Esophagus squamous epithelium (tissue), 5 donors: ENCODE measurements at regions not wholly inside any gene's neighbourhood (a gene's known extent, or its start where the extent isn't known, plus 50 kb on each side); places are given as distances from the start of the nearest gene placed in this dataset.

ENCODE experiments used
- DNase-seq: peaks from one replicate; lab custom pipeline; 2025; lab: John Stamatoyannopoulos, UW
- H3K27ac ChIP-seq, 4 donors: fragments of 200-600 bp; sonication (generic); one replicate each; pipeline ENCODE4 v1.5.1; 2016 to 2019; ENCODE audit warnings: mild to moderate bottlenecking in 1 of 4
- H3K27me3 ChIP-seq, 4 donors: fragments of 200-600 bp; sonication (generic); 1 replicate in 3 of 4; 2 replicates in 1 of 4; pipeline versions ENCODE4 v1.5.1 to v1.6.0; 2017 to 2021; ENCODE audit warnings: antibody characterized with exemption in 1 of 4
- H3K36me3 ChIP-seq, 3 donors: fragments of 200-600 bp; sonication (generic); one replicate each; pipeline ENCODE4 v1.5.1; 2016 to 2019
- H3K4me1 ChIP-seq, 3 donors: fragments of 200-600 bp; sonication (generic); one replicate each; pipeline ENCODE4 v1.5.1; 2017 to 2019
- H3K4me3 ChIP-seq, 4 donors: fragments of 200-600 bp; sonication (generic); 1 replicate in 3 of 4; 2 replicates in 1 of 4; pipeline ENCODE4 v1.5.1; 2016 to 2019; ENCODE audit warnings: mild to moderate bottlenecking in 2 of 4, moderate library complexity in 1 of 4
- H3K9me3 ChIP-seq, 3 donors: fragments of 200-600 bp; sonication (generic); one replicate each; pipeline ENCODE4 v1.5.1; 2016 to 2019
- CTCF ChIP-seq, 6 experiments: fragments of 450-650 bp in 4 of 6; fragments of 200-600 bp in 2 of 6; sonication (generic) in 2 of 6; IDR thresholded peaks; one replicate each; pipeline ENCODE4 v1.5.1; 2016 to 2019; ENCODE audit warnings: antibody characterized with exemption in 6 of 6, mild to moderate bottlenecking in 4 of 6, moderate library complexity in 4 of 6
- POLR2A ChIP-seq, 4 donors: fragments of 450-650 bp; IDR thresholded peaks; one replicate each; pipeline ENCODE4 v1.6.1; 2017; ENCODE audit warnings: antibody characterized with exemption in 4 of 4, mild to moderate bottlenecking in 4 of 4, moderate library complexity in 3 of 4
- WGBS, 2 donors: methylation state at CpG; one replicate each; pipeline ENCODE4 v1.1.5; 2018; 5-methylcytosine and 5-hydroxymethylcytosine counted together
- intact Hi-C: fragments of 100-400 bp; cut with DNase I; formaldehyde crosslinking; loops from one replicate; pipeline ENCODE4 v1.15.0; 2022
- donor health status: DM: yes; HTN: yes; CAD: no.

- intact Hi-C loops, result no loop called here
- Histone ChIP-seq H3K4me1 (peaks cover 0 to 20% (median 0%) of the 10 kb centered on the region in 3 donors), H3K27ac (no peak overlapping the region), H3K27me3 (no peaks in the 10 kb centered on the region), H3K36me3 (no peaks in the 10 kb centered on the region), H3K4me3 (no peak overlapping the region), H3K9me3 (no peaks in the 10 kb centered on the region)
- WGBS, 2 donors, result 30 to 58% methylated on average over 1 of the region's 1 CpG
- no peak for DNase-seq
- TF ChIP-seq POLR2A (IDR thresholded peaks at IDR 0.05), result no peak
- TF ChIP-seq CTCF (IDR thresholded peaks at IDR 0.05), result no peak
Measured at GRCh38 chr5:125575171-125575890, 828.9 kb upstream of the ZNF608 start.

GRCh38 chr5:125575891-125576505 lies 829.6 kb upstream of the ZNF608 start:
- WGBS, 2 donors, result 22 to 42% methylated on average over 7 of the region's 7 CpGs
- intact Hi-C loops, result no loop called here

GRCh38 chr5:125576822-125577221 lies 830.4 kb upstream of the ZNF608 start:
- H3K36me3 ChIP-seq, result no peaks in the 10 kb centered on the region
- TF ChIP-seq POLR2A (IDR thresholded peaks at IDR 0.05) (no peak), CTCF (IDR thresholded peaks at IDR 0.05) (no peak)
- no peak overlapping the region for H3K4me3 ChIP-seq
- WGBS, 2 donors, result 59 to 68% methylated on average over 3 of the region's 3 CpGs
- intact Hi-C loops, result no loop called here
- peaks cover 0 to 20% (median 0%) of the 10 kb centered on the region in 3 donors for H3K4me1 ChIP-seq
- H3K9me3 ChIP-seq, result no peaks in the 10 kb centered on the region
- H3K27me3 ChIP-seq, result no peaks in the 10 kb centered on the region
- DNase-seq, result no peak
- no peak overlapping the region for H3K27ac ChIP-seq

More at GRCh38 chr5:125575891-125576505, 829.6 kb upstream of the ZNF608 start:
- Histone ChIP-seq H3K27ac (no peak overlapping the region), H3K27me3 (no peaks in the 10 kb centered on the region), H3K4me1 (peaks cover 0 to 20% (median 0%) of the 10 kb centered on the region in 3 donors), H3K4me3 (no peak overlapping the region), H3K9me3 (no peaks in the 10 kb centered on the region), H3K36me3 (no peaks in the 10 kb centered on the region)
- no peak for TF ChIP-seq POLR2A (IDR thresholded peaks at IDR 0.05)
- no peak for TF ChIP-seq CTCF (IDR thresholded peaks at IDR 0.05)
- no peak for DNase-seq

GRCh38 chr5:125578551-125578950 lies 832.1 kb upstream of the ZNF608 start:
- no peak for TF ChIP-seq POLR2A (IDR thresholded peaks at IDR 0.05)
- no peak for TF ChIP-seq CTCF (IDR thresholded peaks at IDR 0.05)
- Histone ChIP-seq H3K27me3 (no peaks in the 10 kb centered on the region), H3K4me1 (peaks cover 0 to 35% (median 0%) of the 10 kb centered on the region in 3 donors), H3K36me3 (no peaks in the 10 kb centered on the region), H3K9me3 (no peaks in the 10 kb centered on the region), H3K27ac (no peak overlapping the region), H3K4me3 (no peak overlapping the region)
- DNase-seq, result no peak
- WGBS, 2 donors, result 43 to 89% methylated on average over 1 of the region's 1 CpG
- intact Hi-C loops, result no loop called here

- intact Hi-C loops, result no loop called here
- DNase-seq, result no peak
- peaks cover 0 to 41% (median 0%) of the 10 kb centered on the region in 3 donors for H3K4me1 ChIP-seq
- no peaks in the 10 kb centered on the region for H3K36me3 ChIP-seq
- TF ChIP-seq CTCF (IDR thresholded peaks at IDR 0.05), result no peak
- TF ChIP-seq POLR2A (IDR thresholded peaks at IDR 0.05), result no peak
- no peaks in the 10 kb centered on the region for H3K27me3 ChIP-seq
- H3K27ac ChIP-seq, result no peak overlapping the region
- no peaks in the 10 kb centered on the region for H3K9me3 ChIP-seq
- H3K4me3 ChIP-seq, result no peak overlapping the region
- 80 to 89% methylated on average over 5 of the region's 5 CpGs for WGBS, 2 donors
Measured at GRCh38 chr5:125579182-125579581, 832.7 kb upstream of the ZNF608 start.
